ENCODE measurements at regions not wholly inside any gene's neighbourhood (a gene's known extent, or its start where the extent isn't known, plus 50 kb on each side); places are given as distances from the start of the nearest gene placed in this dataset.

DNA sequence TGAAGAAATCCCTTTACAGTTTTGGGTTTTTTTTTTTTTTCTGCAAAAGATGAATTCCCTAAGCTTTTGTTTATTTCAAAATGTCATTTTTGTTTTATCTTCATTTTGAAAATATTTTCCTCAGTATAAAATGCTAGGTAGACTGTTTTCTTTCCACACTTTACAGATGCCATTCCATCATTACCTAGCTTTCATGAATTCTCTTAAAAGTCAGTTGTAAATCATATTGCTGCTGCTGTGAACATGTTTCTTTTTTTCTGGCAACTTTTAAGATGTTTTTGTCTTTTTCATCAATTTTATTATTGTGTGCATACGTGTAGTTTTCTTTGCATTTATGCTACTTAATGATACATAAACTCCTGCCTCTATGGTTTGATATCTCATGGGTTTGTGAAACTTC is 168.3 kb downstream of the FAXC start:
- TF ChIP-seq, protein P1, sequence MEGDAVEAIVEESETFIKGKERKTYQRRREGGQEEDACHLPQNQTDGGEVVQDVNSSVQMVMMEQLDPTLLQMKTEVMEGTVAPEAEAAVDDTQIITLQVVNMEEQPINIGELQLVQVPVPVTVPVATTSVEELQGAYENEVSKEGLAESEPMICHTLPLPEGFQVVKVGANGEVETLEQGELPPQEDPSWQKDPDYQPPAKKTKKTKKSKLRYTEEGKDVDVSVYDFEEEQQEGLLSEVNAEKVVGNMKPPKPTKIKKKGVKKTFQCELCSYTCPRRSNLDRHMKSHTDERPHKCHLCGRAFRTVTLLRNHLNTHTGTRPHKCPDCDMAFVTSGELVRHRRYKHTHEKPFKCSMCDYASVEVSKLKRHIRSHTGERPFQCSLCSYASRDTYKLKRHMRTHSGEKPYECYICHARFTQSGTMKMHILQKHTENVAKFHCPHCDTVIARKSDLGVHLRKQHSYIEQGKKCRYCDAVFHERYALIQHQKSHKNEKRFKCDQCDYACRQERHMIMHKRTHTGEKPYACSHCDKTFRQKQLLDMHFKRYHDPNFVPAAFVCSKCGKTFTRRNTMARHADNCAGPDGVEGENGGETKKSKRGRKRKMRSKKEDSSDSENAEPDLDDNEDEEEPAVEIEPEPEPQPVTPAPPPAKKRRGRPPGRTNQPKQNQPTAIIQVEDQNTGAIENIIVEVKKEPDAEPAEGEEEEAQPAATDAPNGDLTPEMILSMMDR (IDR thresholded peaks at IDR 0.05), result no peak
- TF ChIP-seq POLR2A (IDR thresholded peaks at IDR 0.05), result no peak
- intact Hi-C loops (cut with DNase I; ENCODE audit: low total_unique reads), result no loop called here
- no peak for DNase-seq

DNA sequence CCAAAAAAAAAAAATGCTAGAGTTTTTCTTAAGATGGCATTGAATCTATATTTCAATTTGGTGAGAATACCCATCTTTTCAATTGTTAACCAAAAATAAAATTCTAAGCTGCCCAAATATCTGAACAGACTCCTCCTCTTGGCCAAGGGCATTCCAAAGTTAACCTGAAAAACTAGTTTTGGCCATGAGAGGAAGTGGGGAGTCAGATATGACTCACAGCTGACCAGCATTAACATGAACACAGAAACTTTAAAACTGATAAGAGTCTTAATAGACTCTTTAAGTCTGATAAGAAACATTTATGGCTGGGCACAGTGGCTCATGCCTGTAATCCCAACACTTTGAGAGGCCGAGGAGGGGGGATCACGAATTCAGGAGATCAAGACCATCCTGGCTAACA is 171.3 kb downstream of the FAXC start:
- intact Hi-C loops (cut with DNase I; ENCODE audit: low total_unique reads), result no loop called here
- H3K36me3 ChIP-seq, result no peaks in the 10 kb centered on the region
- DNase-seq, result no peak
- H3K4me3 ChIP-seq, result no peak overlapping the region
- H3K27ac ChIP-seq, result no peak overlapping the region
- H3K27me3 ChIP-seq, result no peaks in the 10 kb centered on the region
- H3K9me3 ChIP-seq, result peaks cover 0 to 3% of the 10 kb centered on the region in 2 donors
- H3K4me1 ChIP-seq, result no peaks in the 10 kb centered on the region
- TF ChIP-seq, protein P1 (IDR thresholded peaks at IDR 0.05), result no peak
- no peak for TF ChIP-seq POLR2A (IDR thresholded peaks at IDR 0.05)

More for the DNA sequence above, 168.3 kb downstream of the FAXC start:
- Histone ChIP-seq H3K9me3 (peaks cover 0 to 3% of the 10 kb centered on the region in 2 donors), H3K4me3 (no peak overlapping the region), H3K27ac (no peak overlapping the region), H3K4me1 (no peaks in the 10 kb centered on the region), H3K36me3 (no peaks in the 10 kb centered on the region), H3K27me3 (no peaks in the 10 kb centered on the region)

DNA sequence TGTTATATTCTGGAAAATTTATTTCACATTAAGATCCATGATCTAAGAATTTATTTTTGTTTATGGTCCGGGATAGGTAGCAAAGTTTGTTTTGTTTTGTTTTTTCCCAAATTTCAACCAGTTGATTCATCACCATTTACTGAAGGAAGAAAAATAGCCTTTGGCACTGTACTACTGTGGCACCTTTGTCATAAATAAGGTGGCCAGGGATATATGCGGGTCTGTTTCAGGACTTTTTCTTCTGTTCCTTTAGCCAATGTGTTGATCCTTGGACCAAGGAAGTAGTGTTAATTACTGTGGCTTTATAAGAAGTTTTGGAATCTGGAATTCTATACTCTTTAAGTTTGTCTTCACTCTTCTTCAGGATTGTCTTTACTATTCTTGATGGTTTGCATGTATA is 171.7 kb downstream of the FAXC start:
- H3K27ac ChIP-seq, result no peak overlapping the region
- TF ChIP-seq POLR2A (IDR thresholded peaks at IDR 0.05), result no peak
- TF ChIP-seq, protein P1 (IDR thresholded peaks at IDR 0.05), result no peak

DNA sequence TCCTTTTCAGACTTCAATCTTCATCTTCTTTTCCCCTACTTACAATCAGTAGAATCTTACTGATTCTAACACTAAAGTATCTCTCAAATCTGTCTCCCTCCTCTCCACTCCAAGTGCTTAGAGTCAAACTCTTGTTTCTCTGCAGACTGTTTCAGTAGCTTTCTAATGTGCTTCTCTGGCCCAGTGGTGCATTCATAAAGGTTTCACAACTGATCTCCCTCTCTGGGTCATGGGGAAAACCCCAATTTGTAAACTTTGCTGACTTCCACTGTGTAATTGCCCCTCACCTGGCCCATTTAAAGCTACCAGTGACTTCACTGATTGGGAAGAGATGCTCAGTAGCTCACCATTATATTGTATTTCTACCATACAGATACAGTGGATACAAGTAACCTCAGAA is 183.6 kb downstream of the FAXC start:
- intact Hi-C loops (cut with DNase I; ENCODE audit: low total_unique reads), result no loop called here
- H3K27ac ChIP-seq, result no peak overlapping the region
- no peaks in the 10 kb centered on the region for H3K36me3 ChIP-seq
- no peaks in the 10 kb centered on the region for H3K9me3 ChIP-seq
- no peaks in the 10 kb centered on the region for H3K27me3 ChIP-seq
- TF ChIP-seq, protein P1 (IDR thresholded peaks at IDR 0.05), result no peak
- no peak for TF ChIP-seq POLR2A (IDR thresholded peaks at IDR 0.05)
- no peaks in the 10 kb centered on the region for H3K4me1 ChIP-seq
- H3K4me3 ChIP-seq, result no peak overlapping the region
- no peak for DNase-seq

More for the DNA sequence above, 171.7 kb downstream of the FAXC start:
- Histone ChIP-seq H3K27me3 (no peaks in the 10 kb centered on the region), H3K36me3 (no peaks in the 10 kb centered on the region), H3K9me3 (peaks cover 0 to 3% of the 10 kb centered on the region in 2 donors), H3K4me3 (no peak overlapping the region), H3K4me1 (no peaks in the 10 kb centered on the region)
- DNase-seq, result no peak
- intact Hi-C loops (cut with DNase I; ENCODE audit: low total_unique reads), result no loop called here

DNA sequence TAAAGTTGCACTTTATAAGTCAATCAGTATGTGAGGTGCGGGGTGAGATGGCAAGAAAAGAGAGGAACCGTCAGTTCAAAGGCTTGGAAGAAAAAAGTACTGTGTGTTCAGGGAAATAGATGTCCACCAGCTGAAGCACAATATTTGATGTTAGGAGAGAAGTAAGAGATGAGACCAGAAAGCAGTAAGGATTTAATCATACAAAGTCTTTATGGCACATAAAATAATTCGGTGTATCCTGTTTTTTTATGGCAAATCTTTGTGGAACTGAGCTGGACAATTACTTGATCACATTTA is 197.2 kb downstream of the FAXC start:
- intact Hi-C loops (cut with DNase I; ENCODE audit: low total_unique reads), result no loop called here
- Histone ChIP-seq H3K4me1 (no peaks in the 10 kb centered on the region), H3K27me3 (no peaks in the 10 kb centered on the region), H3K36me3 (no peaks in the 10 kb centered on the region), H3K9me3 (no peaks in the 10 kb centered on the region), H3K4me3 (no peak overlapping the region), H3K27ac (no peak overlapping the region)
- TF ChIP-seq, protein P1 (IDR thresholded peaks at IDR 0.05), result no peak
- TF ChIP-seq POLR2A (IDR thresholded peaks at IDR 0.05), result no peak
- DNase-seq, result no peak

Data from uterus (tissue), 3 donors.